ENCODE measurements at regions not wholly inside any gene's neighbourhood (a gene's known extent, or its start where the extent isn't known, plus 50 kb on each side); places are given as distances from the start of the nearest gene placed in this dataset.

GRCh38 chr3:180401226-180401625, 200.7 kb upstream of the TTC14 start (continued):
- TF ChIP-seq ZNF687 (IDR thresholded peaks at IDR 0.05): no peak
- no peak for TF ChIP-seq GATAD2B (conservative IDR thresholded peaks at IDR 0.05; ENCODE audit: low read depth)
- no peak for TF ChIP-seq NR2C2 (IDR thresholded peaks at IDR 0.05; ENCODE audit: borderline replicate concordance, control insufficient read depth, insufficient read length, low read depth)

GRCh38 chr3:180402471-180403073, 199.4 kb upstream of the TTC14 start:
- Histone ChIP-seq H2AFZ (ENCODE audit: control insufficient read depth, low read depth, low read length) (no peak overlapping the region), H3K9ac (ENCODE audit: control insufficient read depth, insufficient read depth, low read length) (no peak overlapping the region), H3K27me3 (replicated peaks in 1 of 2; ENCODE audit: control insufficient read depth in 2 of 2, insufficient read depth in 2 of 2, low read length in 1 of 2) (no peaks in the 10 kb centered on the region), H3K4me2 (ENCODE audit: control insufficient read depth, insufficient read depth) (no peak overlapping the region), H3K79me2 (ENCODE audit: control insufficient read depth, insufficient read depth, low read length) (no peaks in the 10 kb centered on the region), H4K20me1 (ENCODE audit: control insufficient read depth, insufficient read depth) (no peaks in the 10 kb centered on the region), H3K27ac (ENCODE audit: control insufficient read depth, insufficient read depth) (no peak overlapping the region), H3K36me3 (ENCODE audit: control insufficient read depth in 2 of 2, insufficient read depth in 2 of 2, low read length in 1 of 2) (no peaks in the 10 kb centered on the region), H3K4me3 (no peak overlapping the region), H3K4me1 (ENCODE audit: control insufficient read depth, insufficient read depth, low read length) (no peaks in the 10 kb centered on the region), H3K9me3 (replicated peaks; ENCODE audit: control insufficient read depth, insufficient read depth, low read length) (no peaks in the 10 kb centered on the region)
- ChIA-PET RAD21 (ENCODE audit: unreplicated experiment) (no interaction called here), POLR2A (interaction anchor here (1.1 kb wide), 1 partner anchor 9 kb away, joined by 3 read pairs; no protein-coding TSS in a partner anchor), CTCF (no interaction called here), SMC1A (ENCODE audit: uncharacterized antibody, unreplicated experiment) (interaction anchor here (0.7 to 1.4 kb wide), 3 partner anchors 9 to 473 kb away, joined by 3 read pairs; no protein-coding TSS in a partner anchor)
- FAIRE-seq (peak; percentile 13), ATAC-seq (peak; percentile 92), DNase-seq (ENCODE audit: low read depth, low spot score) (no peak)
- WGBS (ENCODE audit: insufficient coverage, insufficient replicate concordance, low lambda C conversion rate, missing lambda C conversion rate): 0% methylated on average over 2 of the region's 2 CpGs
- in situ Hi-C loops (cut with MboI): no loop called here
- intact Hi-C loops (cut with micrococcal nuclease; ENCODE audit: unreplicated experiment): no loop called here
- TF ChIP-seq SPI1 (IDR thresholded peaks at IDR 0.05; ENCODE audit: borderline replicate concordance, insufficient read depth, low read depth, low read length): peak; percentile 63
- no peak for TF ChIP-seq POU2F2 (IDR thresholded peaks at IDR 0.05; ENCODE audit: borderline replicate concordance, low read depth, low read length)
- BruUV-seq (replicated peaks): no TSS peak

Measured in GM12878 (cell line).